ENCODE measurements at regions not wholly inside any gene's neighbourhood (a gene's known extent, or its start where the extent isn't known, plus 50 kb on each side); places are given as distances from the start of the nearest gene placed in this dataset.

- TF ChIP-seq CTCF (IDR thresholded peaks at IDR 0.05), result no peak
- no peak for TF ChIP-seq EP300 (IDR thresholded peaks at IDR 0.05)
- TF ChIP-seq POLR2A (IDR thresholded peaks at IDR 0.05), result no peak
These were observed 910.8 kb downstream of the C6orf118 start for GRCh38 chr6:164398647-164399046.

All from tibial nerve (tissue), 4 donors.